ENCODE measurements at regions not wholly inside any gene's neighbourhood (a gene's known extent, or its start where the extent isn't known, plus 50 kb on each side); places are given as distances from the start of the nearest gene placed in this dataset.

DNA sequence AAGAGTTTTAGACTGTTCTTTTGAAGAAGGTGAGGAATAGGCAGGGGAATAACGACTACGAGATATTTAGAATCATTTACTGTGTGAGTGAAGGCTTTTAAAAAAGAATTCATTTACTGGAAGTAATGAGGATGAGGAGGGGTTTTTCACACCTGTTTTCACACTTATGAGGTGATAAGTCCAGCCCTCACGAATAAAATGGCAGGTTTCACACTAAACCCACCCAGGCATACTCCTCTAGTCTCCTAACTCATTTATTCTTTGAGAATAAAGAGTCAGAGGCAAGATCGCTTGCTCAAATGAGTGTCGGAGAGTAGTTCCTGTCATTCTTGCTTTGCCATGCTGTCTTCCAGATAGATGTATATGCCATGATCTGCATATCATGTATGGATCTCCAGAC, 79.0 kb upstream of the ZEB2 start:
- in situ Hi-C loops (cut with HindIII; ENCODE audit: low pct_unique_long_range_greater_than_20kb, low sequenced_read_pairs) (no loop called here), intact Hi-C loops (cut with micrococcal nuclease; ENCODE audit: unreplicated experiment) (no loop called here)
- Histone ChIP-seq H3K4me1 (ENCODE audit: control insufficient read depth, insufficient read depth, low read length) (peaks cover 5% of the 10 kb centered on the region; the same call in 1 of the 2 replicates), H3K4me3 (ENCODE audit: low read depth in 2 of 2, low read length in 2 of 2) (no peak overlapping the region), H3K27ac (ENCODE audit: low read length) (no peak overlapping the region), H3K9me3 (ENCODE audit: control insufficient read depth, insufficient read depth, low read depth, low read length) (no peaks in the 10 kb centered on the region), H3K27me3 (ENCODE audit: control insufficient read depth, insufficient read depth, low read length) (no peaks in the 10 kb centered on the region), H3K36me3 (ENCODE audit: control insufficient read depth, insufficient read depth, low read length) (no peaks in the 10 kb centered on the region)
- POLR2A ChIA-PET: no interaction called here
- DNase-seq (ENCODE audit: low read depth, low spot score): no peak
- BruUV-seq (replicated peaks): no TSS peak
- CTCF ChIA-PET: no interaction called here
- TF ChIP-seq, protein P1, sequence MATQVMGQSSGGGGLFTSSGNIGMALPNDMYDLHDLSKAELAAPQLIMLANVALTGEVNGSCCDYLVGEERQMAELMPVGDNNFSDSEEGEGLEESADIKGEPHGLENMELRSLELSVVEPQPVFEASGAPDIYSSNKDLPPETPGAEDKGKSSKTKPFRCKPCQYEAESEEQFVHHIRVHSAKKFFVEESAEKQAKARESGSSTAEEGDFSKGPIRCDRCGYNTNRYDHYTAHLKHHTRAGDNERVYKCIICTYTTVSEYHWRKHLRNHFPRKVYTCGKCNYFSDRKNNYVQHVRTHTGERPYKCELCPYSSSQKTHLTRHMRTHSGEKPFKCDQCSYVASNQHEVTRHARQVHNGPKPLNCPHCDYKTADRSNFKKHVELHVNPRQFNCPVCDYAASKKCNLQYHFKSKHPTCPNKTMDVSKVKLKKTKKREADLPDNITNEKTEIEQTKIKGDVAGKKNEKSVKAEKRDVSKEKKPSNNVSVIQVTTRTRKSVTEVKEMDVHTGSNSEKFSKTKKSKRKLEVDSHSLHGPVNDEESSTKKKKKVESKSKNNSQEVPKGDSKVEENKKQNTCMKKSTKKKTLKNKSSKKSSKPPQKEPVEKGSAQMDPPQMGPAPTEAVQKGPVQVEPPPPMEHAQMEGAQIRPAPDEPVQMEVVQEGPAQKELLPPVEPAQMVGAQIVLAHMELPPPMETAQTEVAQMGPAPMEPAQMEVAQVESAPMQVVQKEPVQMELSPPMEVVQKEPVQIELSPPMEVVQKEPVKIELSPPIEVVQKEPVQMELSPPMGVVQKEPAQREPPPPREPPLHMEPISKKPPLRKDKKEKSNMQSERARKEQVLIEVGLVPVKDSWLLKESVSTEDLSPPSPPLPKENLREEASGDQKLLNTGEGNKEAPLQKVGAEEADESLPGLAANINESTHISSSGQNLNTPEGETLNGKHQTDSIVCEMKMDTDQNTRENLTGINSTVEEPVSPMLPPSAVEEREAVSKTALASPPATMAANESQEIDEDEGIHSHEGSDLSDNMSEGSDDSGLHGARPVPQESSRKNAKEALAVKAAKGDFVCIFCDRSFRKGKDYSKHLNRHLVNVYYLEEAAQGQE (IDR thresholded peaks at IDR 0.05; ENCODE audit: insufficient read depth in 1 of 2, low read depth in 2 of 2, low read length in 1 of 2): no peak
- no peak for TF ChIP-seq POLR2AphosphoS5 (IDR thresholded peaks at IDR 0.05; ENCODE audit: low read depth, low read length)
- TF ChIP-seq, protein P2, sequence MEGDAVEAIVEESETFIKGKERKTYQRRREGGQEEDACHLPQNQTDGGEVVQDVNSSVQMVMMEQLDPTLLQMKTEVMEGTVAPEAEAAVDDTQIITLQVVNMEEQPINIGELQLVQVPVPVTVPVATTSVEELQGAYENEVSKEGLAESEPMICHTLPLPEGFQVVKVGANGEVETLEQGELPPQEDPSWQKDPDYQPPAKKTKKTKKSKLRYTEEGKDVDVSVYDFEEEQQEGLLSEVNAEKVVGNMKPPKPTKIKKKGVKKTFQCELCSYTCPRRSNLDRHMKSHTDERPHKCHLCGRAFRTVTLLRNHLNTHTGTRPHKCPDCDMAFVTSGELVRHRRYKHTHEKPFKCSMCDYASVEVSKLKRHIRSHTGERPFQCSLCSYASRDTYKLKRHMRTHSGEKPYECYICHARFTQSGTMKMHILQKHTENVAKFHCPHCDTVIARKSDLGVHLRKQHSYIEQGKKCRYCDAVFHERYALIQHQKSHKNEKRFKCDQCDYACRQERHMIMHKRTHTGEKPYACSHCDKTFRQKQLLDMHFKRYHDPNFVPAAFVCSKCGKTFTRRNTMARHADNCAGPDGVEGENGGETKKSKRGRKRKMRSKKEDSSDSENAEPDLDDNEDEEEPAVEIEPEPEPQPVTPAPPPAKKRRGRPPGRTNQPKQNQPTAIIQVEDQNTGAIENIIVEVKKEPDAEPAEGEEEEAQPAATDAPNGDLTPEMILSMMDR (IDR thresholded peaks at IDR 0.05): no peak
- TF ChIP-seq TCF7L2 (IDR thresholded peaks at IDR 0.05; ENCODE audit: low read depth, low read length): no peak
- no peak for ATAC-seq

DNA sequence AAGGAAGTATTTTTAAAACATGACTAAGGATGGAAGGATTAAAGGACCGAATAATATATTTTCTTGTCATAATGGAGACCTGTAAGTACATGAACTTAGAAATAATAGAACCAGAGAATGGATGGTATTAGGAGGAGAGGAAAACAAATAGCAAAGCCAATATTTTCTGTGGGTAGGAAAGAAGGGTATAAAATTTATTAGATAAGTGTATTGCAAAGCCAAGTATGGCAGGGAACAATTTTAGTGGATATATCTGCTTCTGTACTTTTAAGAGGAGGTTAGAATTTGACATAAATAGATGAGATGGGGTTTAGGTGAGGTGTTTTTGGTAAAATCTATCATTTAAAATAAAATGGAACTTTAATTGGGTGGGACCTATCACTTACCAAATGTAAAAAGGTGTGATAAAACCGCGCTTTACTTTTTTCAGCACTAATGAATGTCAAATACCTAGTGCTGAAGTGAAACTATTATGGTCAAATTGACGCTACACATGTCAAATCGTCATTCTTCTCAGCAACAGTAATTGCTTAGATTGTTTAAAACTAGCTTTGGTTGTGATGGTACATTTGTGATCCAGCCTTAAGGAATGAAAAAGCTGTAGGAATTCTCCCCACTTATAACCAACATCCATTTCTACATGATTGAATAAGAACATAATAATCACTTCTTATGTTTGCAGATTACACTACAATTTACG, 78.1 kb upstream of the ZEB2 start:
- Histone ChIP-seq H3K4me3 (ENCODE audit: low read depth in 2 of 2, low read length in 2 of 2) (no peak overlapping the region), H3K9me3 (ENCODE audit: control insufficient read depth, insufficient read depth, low read depth, low read length) (no peaks in the 10 kb centered on the region), H3K27ac (ENCODE audit: low read length) (no peak overlapping the region), H3K4me1 (ENCODE audit: control insufficient read depth, insufficient read depth, low read length) (peaks cover 5% of the 10 kb centered on the region; the same call in 1 of the 2 replicates), H3K27me3 (ENCODE audit: control insufficient read depth, insufficient read depth, low read length) (no peaks in the 10 kb centered on the region), H3K36me3 (ENCODE audit: control insufficient read depth, insufficient read depth, low read length) (no peaks in the 10 kb centered on the region)
- intact Hi-C loops (cut with micrococcal nuclease; ENCODE audit: unreplicated experiment) (no loop called here), in situ Hi-C loops (cut with HindIII; ENCODE audit: low pct_unique_long_range_greater_than_20kb, low sequenced_read_pairs) (no loop called here)
- DNase-seq (ENCODE audit: low read depth, low spot score) (no peak), ATAC-seq (no peak)
- POLR2A ChIA-PET: no interaction called here
- CTCF ChIA-PET: no interaction called here
- BruUV-seq (replicated peaks): no TSS peak
- TF ChIP-seq TCF7L2 (IDR thresholded peaks at IDR 0.05; ENCODE audit: low read depth, low read length) (no peak), POLR2AphosphoS5 (IDR thresholded peaks at IDR 0.05; ENCODE audit: low read depth, low read length) (no peak), SIN3A (IDR thresholded peaks at IDR 0.05; ENCODE audit: borderline replicate concordance, insufficient read depth, low read depth, low read length) (no peak)
- TF ChIP-seq, protein P1 (IDR thresholded peaks at IDR 0.05; ENCODE audit: insufficient read depth in 1 of 2, low read depth in 2 of 2, low read length in 1 of 2): no peak
- TF ChIP-seq, protein P2 (IDR thresholded peaks at IDR 0.05): no peak
